OCI-LY7 (cell line): ENCODE measurements at regions not wholly inside any gene's neighbourhood (a gene's known extent, or its start where the extent isn't known, plus 50 kb on each side); places are given as distances from the start of the nearest gene placed in this dataset.

ENCODE experiments used
- BruUV-seq: library from RNA; stranded (reverse); fragments of 400-500 nt; replicated peaks from 2 replicates; lab custom pipeline; 2021; lab: Mats Ljungman, UMichigan
- CTCF ChIA-PET: fragments of 300-600 bp; sonication (Branson Sonifier 250); formaldehyde crosslinking; loops from one replicate; lab custom pipeline; 2022; ENCODE audit warnings: antibody characterized with exemption; ENCODE audit not compliant: unreplicated experiment; lab: Charles Lee
- POLR2A ChIA-PET: fragments of 300-600 bp; sonication (Branson Sonifier 250); formaldehyde crosslinking; loops from one replicate; lab custom pipeline; 2022; ENCODE audit warnings: antibody characterized with exemption; lab: Charles Lee
- DNase-seq: peaks from one replicate; pipeline ENCODE4 v3.0.0-alpha.2; 2015; ENCODE audit warnings: low spot score
- H2AFZ ChIP-seq: fragments of 200-600 bp; sonication (generic), shearing (Covaris generic); 2 replicates; pipeline ENCODE4 v1.6.1; 2014; ENCODE audit warnings: mild to moderate bottlenecking, antibody characterized with exemption, low read length, moderate library complexity
- H3K27ac ChIP-seq: fragments of 200-600 bp; sonication (generic); 2 replicates; pipeline ENCODE4 v1.5.1; 2014; ENCODE audit warnings: mixed run types, low read depth, mild to moderate bottlenecking, moderate library complexity, low read length, inconsistent platforms; ENCODE audit not compliant: poor library complexity, severe bottlenecking
- H3K36me3 ChIP-seq: fragments of 200-600 bp; sonication (generic); 2 replicates; pipeline ENCODE4 v1.6.1; 2014; ENCODE audit warnings: mild to moderate bottlenecking, antibody characterized with exemption, low read length, moderate library complexity, mixed read lengths; ENCODE audit not compliant: insufficient read depth
- H3K4me1 ChIP-seq: fragments of 200-600 bp; sonication (generic); 2 replicates; pipeline ENCODE4 v1.5.1; 2014; ENCODE audit warnings: mild to moderate bottlenecking, low read length; ENCODE audit not compliant: insufficient read depth, poor library complexity, severe bottlenecking
- H3K4me2 ChIP-seq: fragments of 200-600 bp; sonication (generic); 2 replicates; pipeline ENCODE4 v1.6.1; 2014; ENCODE audit warnings: mild to moderate bottlenecking, low read length
- H3K4me3 ChIP-seq: fragments of 200-600 bp; sonication (generic); 2 replicates; pipeline ENCODE4 v1.5.1; 2014; ENCODE audit warnings: mild to moderate bottlenecking, low read depth, low read length; ENCODE audit not compliant: poor library complexity, severe bottlenecking
- H3K79me2 ChIP-seq: fragments of 200-600 bp; sonication (generic); 2 replicates; pipeline ENCODE4 v1.6.1; 2016; ENCODE audit warnings: low read depth, mild to moderate bottlenecking, low read length, moderate library complexity, mixed read lengths; ENCODE audit not compliant: insufficient read depth
- H3K9me2 ChIP-seq: fragments of 200-600 bp; sonication (generic); 2 replicates; pipeline ENCODE4 v1.6.1; 2016; ENCODE audit warnings: mild to moderate bottlenecking, low read length, mixed read lengths; ENCODE audit not compliant: insufficient read depth
- H3K9me3 ChIP-seq: fragments of 200-600 bp; sonication (generic); 2 replicates; pipeline ENCODE4 v1.6.1; 2014; ENCODE audit warnings: mild to moderate bottlenecking, mixed run types, low read length, mixed read lengths
- H4K20me1 ChIP-seq: fragments of 200-600 bp; sonication (generic); 2 replicates; pipeline ENCODE4 v1.6.1; 2014; ENCODE audit warnings: mild to moderate bottlenecking, antibody characterized with exemption, low read length, moderate library complexity, mixed read lengths; ENCODE audit not compliant: insufficient read depth
- CTCF ChIP-seq: fragments of 200-600 bp; sonication (generic); conservative IDR thresholded peaks from 2 replicates; pipeline ENCODE4 v1.5.1; 2014; ENCODE audit warnings: mild to moderate bottlenecking, antibody characterized with exemption, low read length, moderate library complexity, mixed read lengths
- EZH2phosphoT487 ChIP-seq: fragments of 200-600 bp; sonication (generic); IDR thresholded peaks from 2 replicates; pipeline ENCODE4 v1.6.1; 2018; ENCODE audit warnings: low read depth, borderline replicate concordance, mild to moderate bottlenecking, mixed run types, antibody characterized with exemption, low read length, moderate library complexity, mixed read lengths
- intact Hi-C: fragments of 100-400 bp; cut with micrococcal nuclease; formaldehyde crosslinking; loops from one replicate; pipeline ENCODE4 v1.10.0; 2022; ENCODE audit not compliant: unreplicated experiment

- no peaks in the 10 kb centered on the region for H3K9me2 ChIP-seq
- BruUV-seq, result no TSS peak
- intact Hi-C loops, result no loop called here
- H4K20me1 ChIP-seq, result no peaks in the 10 kb centered on the region
- H3K4me2 ChIP-seq, result no peak overlapping the region
- no peaks in the 10 kb centered on the region for H3K79me2 ChIP-seq
- no peaks in the 10 kb centered on the region for H3K36me3 ChIP-seq
- no peak overlapping the region for H3K27ac ChIP-seq
- ChIA-PET POLR2A (interaction anchor here (0.7 kb wide), 1 partner anchor 34 kb away, joined by 4 read pairs; no protein-coding TSS in a partner anchor), CTCF (no interaction called here)
- TF ChIP-seq CTCF (no peak), EZH2phosphoT487 (no peak)
- H3K9me3 ChIP-seq, result no peaks in the 10 kb centered on the region
- peaks cover 10% of the 10 kb centered on the region for H3K4me1 ChIP-seq
- no peak overlapping the region for H3K4me3 ChIP-seq
- no peak overlapping the region for H2AFZ ChIP-seq
- DNase-seq, result no peak
Measured at GRCh38 chr7:98541101-98541500, 76.0 kb upstream of the NPTX2 start.

GRCh38 chr7:98539865-98540264, 77.2 kb upstream of the NPTX2 start:
- Histone ChIP-seq H3K9me3 (no peaks in the 10 kb centered on the region), H2AFZ (peak overlapping the region; percentile 9; the same call in 1 of the 2 replicates), H3K27ac (no peak overlapping the region), H3K4me2 (peak overlapping the region; percentile 17; the same call in 1 of the 2 replicates), H3K4me3 (no peak overlapping the region), H3K36me3 (no peaks in the 10 kb centered on the region), H4K20me1 (no peaks in the 10 kb centered on the region), H3K4me1 (peaks cover 10% of the 10 kb centered on the region), H3K9me2 (no peaks in the 10 kb centered on the region), H3K79me2 (no peaks in the 10 kb centered on the region)
- CTCF ChIA-PET, result interaction anchor here (0.6 kb wide), 1 partner anchor 186 kb away, joined by 4 read pairs; no protein-coding TSS in a partner anchor
- POLR2A ChIA-PET, result no interaction called here
- BruUV-seq, result no TSS peak
- no peak for DNase-seq
- TF ChIP-seq EZH2phosphoT487, result no peak
- TF ChIP-seq CTCF, result 0 out of 2 replicates have a peak, but pooled peaks have one; percentile 22
- intact Hi-C loops, result no loop called here

GRCh38 chr7:98536803-98537202, 80.3 kb upstream of the NPTX2 start:
- ChIA-PET POLR2A (interaction anchor here (1.7 kb wide), 1 partner anchor 10 kb away, joined by 4 read pairs; no protein-coding TSS in a partner anchor), CTCF (no interaction called here)
- Histone ChIP-seq H3K27ac (no peak overlapping the region), H4K20me1 (no peaks in the 10 kb centered on the region), H3K79me2 (no peaks in the 10 kb centered on the region), H2AFZ (no peak overlapping the region), H3K36me3 (no peaks in the 10 kb centered on the region), H3K9me2 (no peaks in the 10 kb centered on the region), H3K4me3 (no peak overlapping the region), H3K4me1 (peaks cover 10% of the 10 kb centered on the region), H3K4me2 (no peak overlapping the region), H3K9me3 (no peaks in the 10 kb centered on the region)
- no TSS peak for BruUV-seq
- TF ChIP-seq CTCF (no peak), EZH2phosphoT487 (no peak)
- intact Hi-C loops, result no loop called here
- no peak for DNase-seq
